Endothelial cell of umbilical vein (primary cell): ENCODE measurements at regions not wholly inside any gene's neighbourhood (a gene's known extent, or its start where the extent isn't known, plus 50 kb on each side); places are given as distances from the start of the nearest gene placed in this dataset.

Source experiments
- CTCF ChIP-seq, 2 donors: IDR thresholded peaks; 1 replicate in 1 of 2; 2 replicates in 1 of 2; pipeline ENCODE4 v1.5.1; 2011; ENCODE audit warnings: low read length in 2 of 2, mild to moderate bottlenecking in 2 of 2, moderate library complexity in 2 of 2, control low read depth in 1 of 2, inconsistent platforms in 1 of 2, low read depth in 1 of 2; ENCODE audit not compliant: insufficient read depth in 1 of 2; ENCODE audit errors: extremely low read depth in 1 of 2
- EZH2 ChIP-seq: IDR thresholded peaks from 2 replicates; pipeline ENCODE4 v1.6.1; 2012; ENCODE audit warnings: borderline replicate concordance, low read depth, mild to moderate bottlenecking, moderate library complexity, low read length, inconsistent platforms; ENCODE audit not compliant: severe bottlenecking
- FOS ChIP-seq: IDR thresholded peaks from 2 replicates; pipeline ENCODE4 v1.6.1; 2011; ENCODE audit warnings: mild to moderate bottlenecking, low read length, moderate library complexity, borderline replicate concordance; ENCODE audit not compliant: insufficient read depth
- JUN ChIP-seq: IDR thresholded peaks from 2 replicates; pipeline ENCODE4 v1.6.1; 2011; ENCODE audit warnings: borderline replicate concordance, low read depth; ENCODE audit not compliant: insufficient read length, insufficient read depth
- MAX ChIP-seq: IDR thresholded peaks from 2 replicates; pipeline ENCODE4 v1.6.1; 2011; ENCODE audit not compliant: insufficient read depth, insufficient read length
- POLR2A ChIP-seq: IDR thresholded peaks from 2 replicates; pipeline ENCODE4 v1.6.1; 2012; ENCODE audit warnings: low read depth, mild to moderate bottlenecking, control low read depth, low read length
- POLR2AphosphoS5 ChIP-seq: IDR thresholded peaks from 2 replicates; pipeline ENCODE4 v1.6.1; 2012; ENCODE audit warnings: low read depth, mild to moderate bottlenecking, control low read depth, low read length, moderate library complexity; ENCODE audit not compliant: insufficient read depth

- TF ChIP-seq EZH2, result no peak
- no peak for TF ChIP-seq JUN
- no peak for TF ChIP-seq POLR2A
- TF ChIP-seq CTCF (IDR thresholded peaks at IDR 0.05; ENCODE audit: extremely low read depth in 1 of 2, insufficient read depth in 1 of 2, low read depth in 1 of 2, low read length in 2 of 2), result no peak
- TF ChIP-seq MAX, result no peak
- no peak for TF ChIP-seq FOS
- no peak for TF ChIP-seq POLR2AphosphoS5
Observed at GRCh38 chr6:85163156-85164080, 286.5 kb upstream of the NT5E start.
